ENCODE measurements at regions not wholly inside any gene's neighbourhood (a gene's known extent, or its start where the extent isn't known, plus 50 kb on each side); places are given as distances from the start of the nearest gene placed in this dataset.

GRCh38 chr13:52903320-52903719, 54.9 kb upstream of the PCDH8 start:
- no peak overlapping the region for H3K9ac ChIP-seq
- TF ChIP-seq EZH2phosphoT487 (IDR thresholded peaks at IDR 0.05; ENCODE audit: insufficient read depth, low read depth) (no peak), EZH2 (IDR thresholded peaks at IDR 0.05; ENCODE audit: insufficient read depth, poor library complexity, severe bottlenecking) (no peak)
- no peak overlapping the region for H3K4me2 ChIP-seq (ENCODE audit: unreplicated experiment)
- no peak overlapping the region for H3K27ac ChIP-seq
- H3K4me1 ChIP-seq (ENCODE audit: insufficient read depth) = no peaks in the 10 kb centered on the region
- H3K4me3 ChIP-seq = no peak overlapping the region
- in situ Hi-C loops (cut with MboI) = no loop called here
- H4K20me1 ChIP-seq (ENCODE audit: insufficient read depth) = no peaks in the 10 kb centered on the region
- H3K9me3 ChIP-seq (ENCODE audit: low read depth) = no peaks in the 10 kb centered on the region
- no peaks in the 10 kb centered on the region for H3K36me3 ChIP-seq (ENCODE audit: low read depth)
- no peak overlapping the region for H2AFZ ChIP-seq
- DNase-seq = no peak
- no peaks in the 10 kb centered on the region for H3K79me2 ChIP-seq (ENCODE audit: insufficient read depth)
- no peaks in the 10 kb centered on the region for H3F3A ChIP-seq (ENCODE audit: insufficient read depth)
- peaks cover 12% of the 10 kb centered on the region; the same call in 1 of the 2 replicates for H3K27me3 ChIP-seq (replicated peaks; ENCODE audit: insufficient read depth)
- whole genome bisulfite sequencing, 2 experiments (ENCODE audit: low coverage in 1 of 2, low lambda C conversion rate in 2 of 2, missing lambda C conversion rate in 2 of 2) = 33% methylated on average over 4 of the region's 4 CpGs
- no peaks in the 10 kb centered on the region for H3K9me2 ChIP-seq (ENCODE audit: insufficient read depth)

GRCh38 chr13:52899206-52899605, 50.8 kb upstream of the PCDH8 start:
- no peak overlapping the region for H3K4me3 ChIP-seq
- DNase-seq = no peak
- no peaks in the 10 kb centered on the region for H3K79me2 ChIP-seq (ENCODE audit: insufficient read depth)
- H4K20me1 ChIP-seq (ENCODE audit: insufficient read depth) = no peaks in the 10 kb centered on the region
- no peaks in the 10 kb centered on the region for H3K36me3 ChIP-seq (ENCODE audit: low read depth)
- no peaks in the 10 kb centered on the region for H3K27me3 ChIP-seq (replicated peaks; ENCODE audit: insufficient read depth)
- no peaks in the 10 kb centered on the region for H3K9me3 ChIP-seq (ENCODE audit: low read depth)
- in situ Hi-C loops (cut with MboI) = no loop called here
- H2AFZ ChIP-seq = no peak overlapping the region
- H3K9ac ChIP-seq = no peak overlapping the region
- TF ChIP-seq EZH2phosphoT487 (IDR thresholded peaks at IDR 0.05; ENCODE audit: insufficient read depth, low read depth) (no peak), EZH2 (IDR thresholded peaks at IDR 0.05; ENCODE audit: insufficient read depth, poor library complexity, severe bottlenecking) (no peak)
- no peak overlapping the region for H3K4me2 ChIP-seq (ENCODE audit: unreplicated experiment)
- WGBS, 2 experiments (ENCODE audit: low coverage in 1 of 2, low lambda C conversion rate in 2 of 2, missing lambda C conversion rate in 2 of 2) = 40 to 54% methylated on average over 5 of the region's 5 CpGs
- no peak overlapping the region for H3K27ac ChIP-seq
- no peaks in the 10 kb centered on the region for H3K9me2 ChIP-seq (ENCODE audit: insufficient read depth)
- H3F3A ChIP-seq (ENCODE audit: insufficient read depth) = no peaks in the 10 kb centered on the region
- no peaks in the 10 kb centered on the region for H3K4me1 ChIP-seq (ENCODE audit: insufficient read depth)

Measured in GM23248 (cell line).